Activated CD8-positive, alpha-beta memory T cell treated with anti-CD3 and anti-CD28 coated beads for 24 hours (primary cell): ENCODE measurements at regions not wholly inside any gene's neighbourhood (a gene's known extent, or its start where the extent isn't known, plus 50 kb on each side); places are given as distances from the start of the nearest gene placed in this dataset.

Experiments used
- DNase-seq: peaks from one replicate; pipeline ENCODE4 v3.0.0-alpha.2; 2020

DNA sequence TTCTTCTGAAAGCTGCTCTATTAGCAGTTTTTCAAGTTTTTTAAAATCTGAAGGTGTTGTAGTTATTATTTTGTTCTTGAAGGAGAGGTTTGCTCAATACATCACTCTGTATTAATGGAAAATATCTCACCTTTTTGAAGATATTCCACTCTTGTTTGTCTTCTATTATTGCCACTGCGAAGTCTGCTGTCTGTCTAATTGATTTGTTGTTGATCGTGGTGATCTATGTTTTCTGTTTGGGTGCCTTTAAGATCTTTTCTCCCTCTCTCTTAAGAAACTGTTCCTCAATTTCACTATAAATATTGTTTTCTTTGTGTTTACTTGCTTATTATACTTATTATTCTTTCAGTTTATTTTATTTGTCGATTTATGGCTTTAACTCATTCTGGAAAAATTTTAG, 64.9 kb upstream of the FZD8 start:
- DNase-seq = no peak

DNA sequence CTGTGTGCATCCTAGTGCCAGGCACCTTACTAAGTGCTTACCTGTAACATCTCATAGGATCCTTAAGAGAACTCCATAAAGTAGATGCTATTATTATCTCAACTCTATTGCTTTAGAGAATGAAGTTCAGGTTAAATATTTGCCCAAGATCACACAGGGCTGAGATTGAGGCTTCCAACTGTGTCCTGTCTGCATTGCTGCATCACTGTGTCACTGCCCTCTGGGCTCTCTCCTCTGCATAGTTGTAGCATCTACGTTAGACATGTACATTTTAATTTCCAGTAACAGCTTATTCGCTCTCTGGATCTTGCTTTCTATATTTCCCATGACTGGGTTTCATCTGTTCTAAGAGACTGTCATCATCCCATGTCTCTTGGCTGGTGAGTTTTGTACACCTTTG, 63.6 kb upstream of the FZD8 start:
- DNase-seq = no peak

DNA sequence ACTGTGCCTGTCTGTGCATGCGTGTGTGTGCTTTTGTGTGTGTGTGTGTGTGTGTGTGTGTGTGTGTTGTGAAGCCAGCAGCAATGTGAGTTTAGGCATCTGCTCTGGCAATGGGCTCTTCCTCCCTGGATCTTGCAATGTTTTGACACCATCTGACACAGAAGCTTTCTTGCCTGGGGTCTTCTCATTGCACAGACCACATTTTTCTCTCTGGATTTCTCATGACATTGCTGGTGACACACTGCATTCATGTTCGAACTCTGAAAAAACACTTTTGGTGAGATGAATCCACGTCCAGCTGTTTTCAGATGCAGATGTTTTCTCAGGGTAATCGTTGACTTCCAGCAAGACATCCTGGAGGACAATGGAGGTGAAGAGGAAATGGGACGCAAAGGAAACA, 63.0 kb upstream of the FZD8 start:
- DNase-seq = no peak

DNA sequence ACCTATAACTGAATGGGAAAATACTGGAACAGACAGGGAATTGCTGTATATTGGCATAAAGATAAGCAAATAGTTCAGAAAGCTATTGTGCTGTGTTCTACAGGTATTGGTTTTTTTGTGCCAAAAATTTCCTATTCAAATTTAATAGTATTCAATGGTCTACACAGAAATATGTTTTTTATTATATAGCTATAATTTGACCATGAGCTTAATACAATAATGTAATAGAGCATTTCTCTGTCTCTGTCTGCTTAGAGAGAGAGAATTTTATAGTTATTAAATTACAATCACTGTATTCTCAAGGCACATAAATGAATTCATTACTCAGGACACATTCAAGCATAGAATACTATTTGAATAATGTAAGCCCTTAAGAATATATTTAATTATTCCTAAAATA, 62.3 kb upstream of the FZD8 start:
- DNase-seq = no peak

DNA sequence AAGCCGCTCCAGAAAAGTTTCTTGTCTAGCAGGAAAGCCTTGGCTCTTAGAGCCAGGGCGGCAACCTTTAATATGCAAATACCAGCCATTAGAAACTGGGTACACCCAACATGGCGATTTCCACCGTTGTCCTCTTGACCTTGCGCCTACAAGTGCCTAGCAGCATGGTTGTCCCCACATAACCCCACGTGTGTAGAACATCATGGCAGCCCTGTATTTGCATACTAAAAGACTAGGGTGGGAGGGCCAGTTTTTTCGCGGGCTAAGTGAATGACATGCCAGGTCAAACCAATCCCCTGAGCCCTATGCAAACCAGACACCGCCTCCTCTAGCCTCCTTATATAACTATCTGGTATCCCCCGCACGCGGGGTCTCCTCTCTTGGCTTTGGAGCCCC, 58.4 kb upstream of the FZD8 start:
- DNase-seq = no peak

DNA sequence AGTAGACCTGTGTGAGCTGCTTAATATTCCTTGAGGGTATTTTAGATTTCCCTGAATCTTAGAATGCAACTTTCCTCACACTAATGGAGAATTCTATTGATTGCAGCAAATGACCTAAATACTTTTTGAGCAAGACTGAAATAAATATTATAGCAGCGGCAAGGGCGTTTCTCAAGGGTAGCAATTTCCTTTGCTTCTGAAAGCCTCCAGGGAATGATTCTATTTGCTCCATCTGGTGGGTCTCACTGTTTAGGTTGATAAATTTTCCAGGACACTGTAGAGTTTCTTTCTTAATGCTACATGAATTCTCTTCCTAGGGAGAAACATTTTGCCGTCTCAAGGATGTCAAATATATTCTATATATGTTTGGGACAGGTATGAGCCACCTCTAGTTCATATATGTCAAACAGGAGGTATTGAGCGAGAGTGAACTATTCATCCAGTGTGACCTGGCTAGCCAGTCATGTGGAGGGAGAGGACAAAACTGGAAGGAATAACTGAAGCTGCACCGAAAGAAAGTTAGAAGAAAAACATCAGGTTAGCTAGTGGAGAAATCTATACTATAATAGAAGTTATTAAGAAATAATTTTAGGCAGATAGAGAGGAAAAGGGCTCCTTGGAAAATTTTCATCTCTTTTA, 57.9 kb upstream of the FZD8 start:
- DNase-seq = no peak

DNA sequence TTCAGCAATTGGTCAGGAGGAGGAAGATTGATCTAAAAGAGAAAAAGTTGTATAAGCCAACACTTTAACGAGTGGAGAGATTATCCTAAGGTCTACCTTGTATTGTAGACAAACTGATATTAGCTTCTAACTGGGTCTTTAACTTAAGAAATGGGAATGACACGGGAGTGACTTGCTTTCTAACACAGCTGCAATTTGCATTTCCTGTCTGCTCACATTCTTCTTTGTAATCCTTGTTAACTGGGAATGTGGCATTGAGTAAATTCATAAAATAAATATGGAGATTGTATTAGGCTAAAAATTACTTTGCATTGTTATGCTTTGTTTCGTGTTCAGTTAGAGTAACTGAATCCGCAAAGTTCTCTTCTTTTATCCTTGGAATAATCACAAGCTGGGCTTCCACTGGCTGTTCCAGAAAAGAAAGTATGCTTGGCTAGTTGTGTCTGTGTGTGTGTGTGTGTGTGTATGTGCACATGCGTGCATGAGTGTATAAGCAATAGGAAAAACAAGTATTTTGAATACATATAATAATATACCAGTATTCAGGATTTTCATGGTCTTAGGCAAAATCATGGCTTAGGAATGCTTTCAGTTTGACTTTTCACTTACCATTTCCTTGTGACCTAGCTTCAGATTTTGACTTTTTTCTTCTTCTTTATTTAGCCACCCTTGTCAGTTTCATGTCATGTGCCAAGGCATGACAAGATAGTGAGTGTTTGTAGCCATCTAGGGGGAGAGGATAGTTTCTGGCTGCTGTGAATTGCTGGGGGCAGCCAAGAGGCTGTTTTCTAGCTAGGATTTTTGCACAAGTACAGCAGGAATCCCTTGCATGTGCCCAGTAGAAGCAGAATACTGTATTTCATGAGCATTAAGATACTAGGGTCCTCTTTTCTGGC, 54.5 kb upstream of the FZD8 start:
- DNase-seq = no peak

DNA sequence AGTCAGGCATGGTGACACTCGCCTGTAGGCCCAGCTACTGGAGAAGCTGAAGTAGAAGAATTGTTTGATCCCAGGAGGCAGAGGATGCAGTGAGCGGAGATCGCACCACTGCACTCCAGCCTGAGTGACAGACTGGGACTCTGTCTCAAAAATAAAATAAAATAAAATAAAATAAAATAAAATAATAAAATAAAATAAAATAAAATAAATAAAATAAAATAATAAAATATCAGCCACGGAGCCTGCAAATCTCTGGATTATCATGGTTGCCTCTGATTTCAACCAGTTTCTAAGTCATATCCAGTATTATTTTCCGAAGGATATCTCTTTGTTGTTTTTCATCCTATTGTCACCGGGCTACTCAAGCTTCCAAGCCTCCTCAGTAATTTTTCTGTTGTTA, 51.7 kb upstream of the FZD8 start:
- no peak for DNase-seq
